ENCODE measurements at regions not wholly inside any gene's neighbourhood (a gene's known extent, or its start where the extent isn't known, plus 50 kb on each side); places are given as distances from the start of the nearest gene placed in this dataset.

- TF ChIP-seq, protein P1, sequence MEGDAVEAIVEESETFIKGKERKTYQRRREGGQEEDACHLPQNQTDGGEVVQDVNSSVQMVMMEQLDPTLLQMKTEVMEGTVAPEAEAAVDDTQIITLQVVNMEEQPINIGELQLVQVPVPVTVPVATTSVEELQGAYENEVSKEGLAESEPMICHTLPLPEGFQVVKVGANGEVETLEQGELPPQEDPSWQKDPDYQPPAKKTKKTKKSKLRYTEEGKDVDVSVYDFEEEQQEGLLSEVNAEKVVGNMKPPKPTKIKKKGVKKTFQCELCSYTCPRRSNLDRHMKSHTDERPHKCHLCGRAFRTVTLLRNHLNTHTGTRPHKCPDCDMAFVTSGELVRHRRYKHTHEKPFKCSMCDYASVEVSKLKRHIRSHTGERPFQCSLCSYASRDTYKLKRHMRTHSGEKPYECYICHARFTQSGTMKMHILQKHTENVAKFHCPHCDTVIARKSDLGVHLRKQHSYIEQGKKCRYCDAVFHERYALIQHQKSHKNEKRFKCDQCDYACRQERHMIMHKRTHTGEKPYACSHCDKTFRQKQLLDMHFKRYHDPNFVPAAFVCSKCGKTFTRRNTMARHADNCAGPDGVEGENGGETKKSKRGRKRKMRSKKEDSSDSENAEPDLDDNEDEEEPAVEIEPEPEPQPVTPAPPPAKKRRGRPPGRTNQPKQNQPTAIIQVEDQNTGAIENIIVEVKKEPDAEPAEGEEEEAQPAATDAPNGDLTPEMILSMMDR (IDR thresholded peaks at IDR 0.05 in 8 of 11, conservative IDR thresholded peaks at IDR 0.05 in 3 of 11) = no peak
- no peak for TF ChIP-seq POLR2A (IDR thresholded peaks at IDR 0.05)
These were observed 213.8 kb downstream of the SIPA1L2 start for GRCh38 chr1:232416026-232416568.
